IPS-20b (cell line): ENCODE measurements at regions not wholly inside any gene's neighbourhood (a gene's known extent, or its start where the extent isn't known, plus 50 kb on each side); places are given as distances from the start of the nearest gene placed in this dataset.

Experiments
- H3K27ac ChIP-seq: one replicate; pipeline ENCODE4 v1.5.1; 2013; ENCODE audit warnings: low read length
- H3K27me3 ChIP-seq: 2 replicates; pipeline ENCODE4 v1.6.1; 2013; ENCODE audit warnings: mild to moderate bottlenecking, low read length, inconsistent platforms; ENCODE audit not compliant: insufficient read depth
- H3K36me3 ChIP-seq: 2 replicates; pipeline ENCODE4 v1.6.1; 2013; ENCODE audit warnings: low read depth, mild to moderate bottlenecking, inconsistent platforms, low read length, moderate library complexity; ENCODE audit not compliant: insufficient read depth
- H3K4me1 ChIP-seq: 2 replicates; pipeline ENCODE4 v1.6.1; 2013; ENCODE audit warnings: mild to moderate bottlenecking, control low read depth, inconsistent platforms, low read length, moderate library complexity; ENCODE audit not compliant: insufficient read depth
- H3K4me3 ChIP-seq: 2 replicates; pipeline ENCODE4 v1.5.1; 2013; ENCODE audit warnings: mild to moderate bottlenecking, low read length, inconsistent platforms
- H3K9ac ChIP-seq: 2 replicates; pipeline ENCODE4 v1.6.1; 2013; ENCODE audit warnings: low read depth, mild to moderate bottlenecking, inconsistent platforms, low read length, moderate library complexity
- H3K9me3 ChIP-seq: 2 replicates; pipeline ENCODE4 v1.6.1; 2013; ENCODE audit warnings: mild to moderate bottlenecking, low read depth, low read length, inconsistent platforms; ENCODE audit not compliant: insufficient read depth

- Histone ChIP-seq H3K27ac (no peak overlapping the region), H3K27me3 (no peaks in the 10 kb centered on the region), H3K4me3 (no peak overlapping the region), H3K9ac (no peak overlapping the region), H3K4me1 (no peaks in the 10 kb centered on the region), H3K9me3 (no peaks in the 10 kb centered on the region), H3K36me3 (no peaks in the 10 kb centered on the region)
These were observed 55.9 kb upstream of the LARS2 start for GRCh38 chr3:45332493-45332892.

GRCh38 chr3:45332901-45333407 lies 55.4 kb upstream of the LARS2 start:
- Histone ChIP-seq H3K9ac (no peak overlapping the region), H3K4me1 (peaks cover 3% of the 10 kb centered on the region; the same call in 1 of the 2 replicates), H3K36me3 (no peaks in the 10 kb centered on the region)

GRCh38 chr3:45333549-45333948 lies 54.8 kb upstream of the LARS2 start:
- Histone ChIP-seq H3K27me3 (no peaks in the 10 kb centered on the region), H3K27ac (no peak overlapping the region), H3K4me1 (peaks cover 9% of the 10 kb centered on the region; the same call in 1 of the 2 replicates), H3K9me3 (no peaks in the 10 kb centered on the region), H3K9ac (no peak overlapping the region), H3K4me3 (no peak overlapping the region), H3K36me3 (no peaks in the 10 kb centered on the region)

More at GRCh38 chr3:45332901-45333407, 55.4 kb upstream of the LARS2 start:
- Histone ChIP-seq H3K4me3 (no peak overlapping the region), H3K27ac (no peak overlapping the region), H3K27me3 (no peaks in the 10 kb centered on the region), H3K9me3 (no peaks in the 10 kb centered on the region)

GRCh38 chr3:45337839-45338470 lies 50.4 kb upstream of the LARS2 start:
- H3K36me3 ChIP-seq: no peaks in the 10 kb centered on the region
- H3K27me3 ChIP-seq: no peaks in the 10 kb centered on the region
- peak overlapping the region; percentile 5; the same call in 1 of the 2 replicates for H3K4me3 ChIP-seq
- H3K9me3 ChIP-seq: no peaks in the 10 kb centered on the region
- H3K4me1 ChIP-seq: peaks cover 12% of the 10 kb centered on the region; the same call in 1 of the 2 replicates
- peak overlapping the region; percentile 20; the same call in 1 of the 2 replicates for H3K9ac ChIP-seq
- H3K27ac ChIP-seq: no peak overlapping the region
